ENCODE measurements at regions not wholly inside any gene's neighbourhood (a gene's known extent, or its start where the extent isn't known, plus 50 kb on each side); places are given as distances from the start of the nearest gene placed in this dataset.

DNA sequence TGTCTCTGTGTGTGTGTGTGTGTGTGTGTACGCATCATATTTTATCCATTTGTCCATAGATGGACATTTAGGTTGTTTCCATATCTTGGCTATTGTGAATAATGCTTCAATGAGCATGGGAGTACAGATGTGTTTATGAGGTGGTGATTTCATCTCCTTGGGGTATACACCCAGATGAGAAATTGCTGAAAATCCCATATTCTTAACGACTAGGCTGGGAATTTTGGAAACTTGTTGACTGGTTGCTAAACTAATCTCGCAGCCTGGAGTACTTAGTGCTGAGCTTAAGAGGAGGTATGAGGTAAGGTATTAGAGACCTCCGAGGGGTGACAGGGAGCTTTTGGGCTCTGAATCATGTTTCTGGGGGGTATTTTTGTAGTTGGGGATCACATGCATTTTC is 66.0 kb upstream of the SPRED2 start:
- Mint-ChIP-seq H3K4me3 (no peak overlapping the region), H3K27ac (no peak overlapping the region), H3K36me3 (no peaks in the 10 kb centered on the region), H3K27me3 (ENCODE audit: low read depth in 3 of 3) (peaks cover 1 to 3% (median 2%) of the 10 kb centered on the region in 3 donors), H3K9me3 (peaks cover 0 to 4% (median 1%) of the 10 kb centered on the region in 7 donors), H3K4me1 (peaks cover 8% of the 10 kb centered on the region)
- Histone ChIP-seq H2AFZ (ENCODE audit: insufficient read depth, low read depth, low read length, poor library complexity, severe bottlenecking) (no peak overlapping the region), H3K9ac (ENCODE audit: insufficient read depth, low read length, poor library complexity, severe bottlenecking) (no peak overlapping the region), H4K20me1 (ENCODE audit: insufficient read depth, low read length) (no peaks in the 10 kb centered on the region), H3K27me3 (ENCODE audit: control insufficient read depth in 2 of 2, insufficient read depth in 2 of 2, low read length in 2 of 2) (no peaks in the 10 kb centered on the region), H3K4me2 (replicated peaks; ENCODE audit: extremely low read depth, low read length, poor library complexity, severe bottlenecking) (no peak overlapping the region), H3K4me3 (replicated peaks in 1 of 3; ENCODE audit: low read depth in 2 of 3, low read length in 3 of 3) (no peak overlapping the region), H3K9me3 (replicated peaks in 1 of 2; ENCODE audit: control insufficient read depth in 1 of 2, insufficient read depth in 1 of 2, low read length in 2 of 2) (no peaks in the 10 kb centered on the region), H3K27ac (ENCODE audit: low read depth in 1 of 2, low read length in 2 of 2) (no peak overlapping the region), H3K36me3 (replicated peaks in 1 of 2; ENCODE audit: control insufficient read depth in 1 of 2, insufficient read depth in 2 of 2, low read length in 2 of 2) (no peaks in the 10 kb centered on the region), H3K79me2 (ENCODE audit: insufficient read depth, low read length) (no peaks in the 10 kb centered on the region), H3K4me1 (ENCODE audit: control insufficient read depth in 1 of 2, insufficient read depth in 2 of 2, low read length in 2 of 2) (peaks cover 0 to 5% of the 10 kb centered on the region in 2 donors)
- DNase-seq = no peak
- WGBS (ENCODE audit: insufficient coverage) = 100% methylated on average over 3 of the region's 4 CpGs
- intact Hi-C loops (cut with micrococcal nuclease) = no loop called here
- TF ChIP-seq, protein P1, sequence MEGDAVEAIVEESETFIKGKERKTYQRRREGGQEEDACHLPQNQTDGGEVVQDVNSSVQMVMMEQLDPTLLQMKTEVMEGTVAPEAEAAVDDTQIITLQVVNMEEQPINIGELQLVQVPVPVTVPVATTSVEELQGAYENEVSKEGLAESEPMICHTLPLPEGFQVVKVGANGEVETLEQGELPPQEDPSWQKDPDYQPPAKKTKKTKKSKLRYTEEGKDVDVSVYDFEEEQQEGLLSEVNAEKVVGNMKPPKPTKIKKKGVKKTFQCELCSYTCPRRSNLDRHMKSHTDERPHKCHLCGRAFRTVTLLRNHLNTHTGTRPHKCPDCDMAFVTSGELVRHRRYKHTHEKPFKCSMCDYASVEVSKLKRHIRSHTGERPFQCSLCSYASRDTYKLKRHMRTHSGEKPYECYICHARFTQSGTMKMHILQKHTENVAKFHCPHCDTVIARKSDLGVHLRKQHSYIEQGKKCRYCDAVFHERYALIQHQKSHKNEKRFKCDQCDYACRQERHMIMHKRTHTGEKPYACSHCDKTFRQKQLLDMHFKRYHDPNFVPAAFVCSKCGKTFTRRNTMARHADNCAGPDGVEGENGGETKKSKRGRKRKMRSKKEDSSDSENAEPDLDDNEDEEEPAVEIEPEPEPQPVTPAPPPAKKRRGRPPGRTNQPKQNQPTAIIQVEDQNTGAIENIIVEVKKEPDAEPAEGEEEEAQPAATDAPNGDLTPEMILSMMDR (IDR thresholded peaks at IDR 0.05) = no peak

DNA sequence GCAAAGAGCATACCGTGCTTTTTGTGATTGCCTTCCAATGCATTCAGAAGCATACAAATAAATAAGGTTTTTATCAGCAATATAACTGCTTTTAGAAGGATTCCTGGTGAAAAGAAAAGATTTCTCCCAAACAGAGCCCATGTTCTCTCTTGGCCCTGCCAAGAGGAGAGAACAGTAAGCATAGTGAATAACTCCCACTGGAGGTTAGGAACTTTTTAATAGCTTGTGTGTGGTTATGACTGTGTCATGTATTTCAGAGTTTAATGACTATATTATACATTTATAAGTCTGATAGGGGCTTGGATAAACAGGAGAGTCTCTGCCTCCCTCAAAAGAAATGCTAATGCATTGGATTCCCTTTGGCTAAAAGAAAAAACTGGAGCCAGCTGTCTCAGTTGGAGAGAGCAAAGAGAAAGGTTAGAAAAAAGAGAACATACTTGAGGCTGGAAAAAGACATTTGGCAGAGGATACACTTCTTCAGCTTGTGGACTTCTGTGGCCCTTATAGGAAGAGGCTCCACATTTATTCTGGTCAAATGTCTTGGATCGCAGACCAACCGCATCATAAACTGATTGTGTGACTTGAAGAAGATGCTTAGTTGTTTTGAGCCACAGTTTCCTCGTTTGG is 63.0 kb upstream of the SPRED2 start:
- H3K79me2 ChIP-seq (ENCODE audit: insufficient read depth, low read length) = no peaks in the 10 kb centered on the region
- H3K27ac ChIP-seq (ENCODE audit: low read depth in 1 of 2, low read length in 2 of 2) = no peak overlapping the region
- 100% methylated on average over 1 of the region's 4 CpGs for WGBS (ENCODE audit: insufficient coverage)
- H3K27me3 Mint-ChIP-seq (ENCODE audit: low read depth in 3 of 3) = peaks cover 0 to 6% (median 1%) of the 10 kb centered on the region in 3 donors
- H3K4me1 Mint-ChIP-seq = peaks cover 8% of the 10 kb centered on the region
- H3K4me3 Mint-ChIP-seq = no peak overlapping the region
- H2AFZ ChIP-seq (ENCODE audit: insufficient read depth, low read depth, low read length, poor library complexity, severe bottlenecking) = no peak overlapping the region
- intact Hi-C loops (cut with micrococcal nuclease) = no loop called here
- peaks cover 0 to 5% of the 10 kb centered on the region in 2 donors for H3K4me1 ChIP-seq (ENCODE audit: control insufficient read depth in 1 of 2, insufficient read depth in 2 of 2, low read length in 2 of 2)
- H3K4me2 ChIP-seq (replicated peaks; ENCODE audit: extremely low read depth, low read length, poor library complexity, severe bottlenecking) = no peak overlapping the region
- no peak for DNase-seq
- H3K9me3 Mint-ChIP-seq = peaks cover 0 to 4% (median 1%) of the 10 kb centered on the region in 7 donors
- H3K27me3 ChIP-seq (ENCODE audit: control insufficient read depth in 2 of 2, insufficient read depth in 2 of 2, low read length in 2 of 2) = no peaks in the 10 kb centered on the region
- H3K27ac Mint-ChIP-seq = no peak overlapping the region
- no peak overlapping the region for H3K9ac ChIP-seq (ENCODE audit: insufficient read depth, low read length, poor library complexity, severe bottlenecking)
- no peaks in the 10 kb centered on the region for H3K9me3 ChIP-seq (replicated peaks in 1 of 2; ENCODE audit: control insufficient read depth in 1 of 2, insufficient read depth in 1 of 2, low read length in 2 of 2)
- H3K4me3 ChIP-seq (replicated peaks in 1 of 3; ENCODE audit: low read depth in 2 of 3, low read length in 3 of 3) = no peak overlapping the region
- TF ChIP-seq, protein P1 (IDR thresholded peaks at IDR 0.05) = no peak
- H3K36me3 Mint-ChIP-seq = no peaks in the 10 kb centered on the region
- H3K36me3 ChIP-seq (replicated peaks in 1 of 2; ENCODE audit: control insufficient read depth in 1 of 2, insufficient read depth in 2 of 2, low read length in 2 of 2) = no peaks in the 10 kb centered on the region
- no peaks in the 10 kb centered on the region for H4K20me1 ChIP-seq (ENCODE audit: insufficient read depth, low read length)

Data from CD14-positive monocyte (primary cell).